Endothelial cell of umbilical vein (primary cell): ENCODE measurements at regions not wholly inside any gene's neighbourhood (a gene's known extent, or its start where the extent isn't known, plus 50 kb on each side); places are given as distances from the start of the nearest gene placed in this dataset.

Source experiments
- CTCF ChIP-seq, 2 donors: IDR thresholded peaks; 1 replicate in 1 of 2; 2 replicates in 1 of 2; pipeline ENCODE4 v1.5.1; 2011; ENCODE audit warnings: low read length in 2 of 2, mild to moderate bottlenecking in 2 of 2, moderate library complexity in 2 of 2, control low read depth in 1 of 2, inconsistent platforms in 1 of 2, low read depth in 1 of 2; ENCODE audit not compliant: insufficient read depth in 1 of 2; ENCODE audit errors: extremely low read depth in 1 of 2
- EZH2 ChIP-seq: IDR thresholded peaks from 2 replicates; pipeline ENCODE4 v1.6.1; 2012; ENCODE audit warnings: borderline replicate concordance, low read depth, mild to moderate bottlenecking, moderate library complexity, low read length, inconsistent platforms; ENCODE audit not compliant: severe bottlenecking
- JUN ChIP-seq: IDR thresholded peaks from 2 replicates; pipeline ENCODE4 v1.6.1; 2011; ENCODE audit warnings: borderline replicate concordance, low read depth; ENCODE audit not compliant: insufficient read length, insufficient read depth
- MAX ChIP-seq: IDR thresholded peaks from 2 replicates; pipeline ENCODE4 v1.6.1; 2011; ENCODE audit not compliant: insufficient read depth, insufficient read length
- MYC ChIP-seq: IDR thresholded peaks from one replicate; pipeline ENCODE4 v1.6.1; 2011; ENCODE audit warnings: mild to moderate bottlenecking, low read depth, low read length
- POLR2A ChIP-seq: IDR thresholded peaks from 2 replicates; pipeline ENCODE4 v1.6.1; 2012; ENCODE audit warnings: low read depth, mild to moderate bottlenecking, control low read depth, low read length
- POLR2AphosphoS5 ChIP-seq: IDR thresholded peaks from 2 replicates; pipeline ENCODE4 v1.6.1; 2012; ENCODE audit warnings: low read depth, mild to moderate bottlenecking, control low read depth, low read length, moderate library complexity; ENCODE audit not compliant: insufficient read depth

GRCh38 chr11:24199461-24199860 lies 297.4 kb upstream of the LUZP2 start:
- TF ChIP-seq CTCF (IDR thresholded peaks at IDR 0.05; ENCODE audit: extremely low read depth in 1 of 2, insufficient read depth in 1 of 2, low read depth in 1 of 2, low read length in 2 of 2) (no peak), POLR2A (no peak), EZH2 (no peak), MYC (no peak), JUN (no peak), POLR2AphosphoS5 (no peak), MAX (no peak)
